Esophagus muscularis mucosa (tissue), 3 donors: ENCODE measurements at regions not wholly inside any gene's neighbourhood (a gene's known extent, or its start where the extent isn't known, plus 50 kb on each side); places are given as distances from the start of the nearest gene placed in this dataset.

Experiments used
- POLR2A ChIP-seq: fragments of 450-650 bp; IDR thresholded peaks from one replicate; pipeline ENCODE4 v1.6.1; 2017; ENCODE audit warnings: antibody characterized with exemption, moderate library complexity, mild to moderate bottlenecking, low read depth
- POLR2AphosphoS5 ChIP-seq, 2 donors: sonication (generic); formaldehyde crosslinking; IDR thresholded peaks; one replicate each; pipeline ENCODE4 v1.6.1; 2017; ENCODE audit warnings: antibody characterized with exemption in 2 of 2
- TF ChIP-seq, protein P1 (sequence below), 3 experiments: fragments of 200-600 bp in 2 of 3; fragments of 450-650 bp in 1 of 3; sonication (generic) in 2 of 3; IDR thresholded peaks; one replicate each; pipeline ENCODE4 v1.5.1; 2017 to 2019; ENCODE audit warnings: antibody characterized with exemption in 3 of 3, mild to moderate bottlenecking in 2 of 3, moderate library complexity in 1 of 3

DNA sequence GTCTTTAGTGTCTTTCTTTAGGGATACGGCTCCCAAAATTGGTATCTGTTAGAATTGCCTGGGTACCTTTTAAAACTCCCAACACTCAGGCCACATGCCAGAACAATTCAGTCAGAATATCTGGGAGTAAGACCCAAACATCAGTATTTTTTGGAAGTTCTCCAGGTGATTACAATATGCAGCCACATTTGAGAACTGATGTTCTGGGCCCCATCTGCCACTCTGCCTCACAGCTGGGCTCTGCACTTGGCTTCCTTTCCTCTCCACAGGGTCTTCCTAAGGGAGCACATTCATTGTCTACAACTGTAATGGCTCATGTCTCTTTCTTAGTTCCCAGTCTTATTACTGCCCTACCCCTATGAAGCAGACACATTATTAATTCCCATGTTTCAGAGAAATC is 394.5 kb downstream of the MFSD1 start:
- TF ChIP-seq POLR2AphosphoS5 (IDR thresholded peaks at IDR 0.05) (no peak), POLR2A (no peak)
- TF ChIP-seq, protein P1, sequence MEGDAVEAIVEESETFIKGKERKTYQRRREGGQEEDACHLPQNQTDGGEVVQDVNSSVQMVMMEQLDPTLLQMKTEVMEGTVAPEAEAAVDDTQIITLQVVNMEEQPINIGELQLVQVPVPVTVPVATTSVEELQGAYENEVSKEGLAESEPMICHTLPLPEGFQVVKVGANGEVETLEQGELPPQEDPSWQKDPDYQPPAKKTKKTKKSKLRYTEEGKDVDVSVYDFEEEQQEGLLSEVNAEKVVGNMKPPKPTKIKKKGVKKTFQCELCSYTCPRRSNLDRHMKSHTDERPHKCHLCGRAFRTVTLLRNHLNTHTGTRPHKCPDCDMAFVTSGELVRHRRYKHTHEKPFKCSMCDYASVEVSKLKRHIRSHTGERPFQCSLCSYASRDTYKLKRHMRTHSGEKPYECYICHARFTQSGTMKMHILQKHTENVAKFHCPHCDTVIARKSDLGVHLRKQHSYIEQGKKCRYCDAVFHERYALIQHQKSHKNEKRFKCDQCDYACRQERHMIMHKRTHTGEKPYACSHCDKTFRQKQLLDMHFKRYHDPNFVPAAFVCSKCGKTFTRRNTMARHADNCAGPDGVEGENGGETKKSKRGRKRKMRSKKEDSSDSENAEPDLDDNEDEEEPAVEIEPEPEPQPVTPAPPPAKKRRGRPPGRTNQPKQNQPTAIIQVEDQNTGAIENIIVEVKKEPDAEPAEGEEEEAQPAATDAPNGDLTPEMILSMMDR (IDR thresholded peaks at IDR 0.05): no peak
